GM23338 (cell line): ENCODE measurements at regions not wholly inside any gene's neighbourhood (a gene's known extent, or its start where the extent isn't known, plus 50 kb on each side); places are given as distances from the start of the nearest gene placed in this dataset.

ENCODE experiments used
- ATAC-seq: fragments of 200-7000 bp; cut with Tn5 transposase; 3 replicates; pipeline ENCODE4 v1.9.1; 2020
- DNase-seq: peaks from one replicate; pipeline ENCODE4 v3.0.0-alpha.2; 2015; ENCODE audit warnings: low spot score
- H2AFZ ChIP-seq: fragments of 200-600 bp; sonication (generic); 2 replicates; pipeline ENCODE4 v1.8.0; 2016; ENCODE audit warnings: antibody characterized with exemption, mild to moderate bottlenecking, moderate library complexity
- H3F3A ChIP-seq: fragments of 200-600 bp; sonication (generic); replicated peaks from 2 replicates; pipeline ENCODE4 v1.8.0; 2017; ENCODE audit warnings: antibody characterized with exemption, mixed run types, low read depth
- H3K27ac ChIP-seq: fragments of 200-600 bp; sonication (generic); 2 replicates; pipeline ENCODE4 v1.6.1; 2016; ENCODE audit warnings: low read depth
- H3K27me3 ChIP-seq: fragments of 200-600 bp; sonication (generic); 2 replicates; pipeline ENCODE4 v1.8.0; 2016; ENCODE audit warnings: mild to moderate bottlenecking, mixed run types, moderate library complexity; ENCODE audit not compliant: insufficient read depth
- H3K36me3 ChIP-seq: fragments of 200-600 bp; sonication (generic); 2 replicates; pipeline ENCODE4 v1.8.0; 2016; ENCODE audit warnings: mild to moderate bottlenecking; ENCODE audit not compliant: insufficient read depth
- H3K4me1 ChIP-seq: fragments of 200-600 bp; sonication (generic); 2 replicates; pipeline ENCODE4 v1.8.0; 2016; ENCODE audit warnings: mild to moderate bottlenecking, moderate library complexity; ENCODE audit not compliant: insufficient read depth
- H3K4me2 ChIP-seq: fragments of 200-600 bp; sonication (generic); 2 replicates; pipeline ENCODE4 v1.7.1; 2017; ENCODE audit warnings: mixed run types
- H3K4me3 ChIP-seq: fragments of 200-600 bp; sonication (generic); 2 replicates; pipeline ENCODE4 v1.6.1; 2016; ENCODE audit warnings: mixed run types
- H3K79me2 ChIP-seq: fragments of 200-600 bp; sonication (generic); replicated peaks from 2 replicates; pipeline ENCODE4 v1.8.0; 2017; ENCODE audit warnings: mild to moderate bottlenecking; ENCODE audit not compliant: insufficient read depth
- H3K9me2 ChIP-seq: fragments of 200-600 bp; sonication (generic); 2 replicates; pipeline ENCODE4 v1.8.0; 2017; ENCODE audit not compliant: insufficient read depth
- H4K20me1 ChIP-seq: fragments of 200-600 bp; sonication (generic); replicated peaks from 2 replicates; pipeline ENCODE4 v1.8.0; 2017; ENCODE audit warnings: mild to moderate bottlenecking; ENCODE audit not compliant: insufficient read depth
- H3K27ac Mint-ChIP-seq: 2 replicates; pipeline ENCODE4 v1.8.0; 2020; ENCODE audit warnings: inconsistent platforms, mild to moderate bottlenecking, moderate library complexity, mixed read lengths
- H3K27me3 Mint-ChIP-seq: 3 replicates; pipeline ENCODE4 v1.8.0; 2022; ENCODE audit warnings: low read depth, mild to moderate bottlenecking, moderate library complexity, mixed read lengths, inconsistent platforms; ENCODE audit not compliant: insufficient read depth, poor library complexity
- H3K36me3 Mint-ChIP-seq: 3 replicates; pipeline ENCODE4 v1.8.0; 2021; ENCODE audit warnings: low read depth, mild to moderate bottlenecking, inconsistent platforms, moderate library complexity, mixed read lengths
- H3K4me1 Mint-ChIP-seq: 3 replicates; pipeline ENCODE4 v1.8.0; 2020; ENCODE audit warnings: mild to moderate bottlenecking, inconsistent platforms, mixed read lengths
- H3K4me3 Mint-ChIP-seq: 3 replicates; pipeline ENCODE4 v1.8.0; 2021; ENCODE audit warnings: moderate library complexity, mild to moderate bottlenecking, inconsistent platforms, mixed read lengths
- H3K9me3 Mint-ChIP-seq: 3 replicates; pipeline ENCODE4 v1.8.0; 2020; ENCODE audit warnings: moderate library complexity, mild to moderate bottlenecking, inconsistent platforms, mixed read lengths
- CREB1 ChIP-seq: fragments of 250-450 bp; sonication (Bioruptor Pico); IDR thresholded peaks from 2 replicates; pipeline ENCODE4 v1.5.0; 2020; ENCODE audit warnings: low read depth, mild to moderate bottlenecking, moderate library complexity
- EZH2 ChIP-seq: fragments of 200-600 bp; sonication (generic); IDR thresholded peaks from one replicate; pipeline ENCODE4 v1.8.0; 2017; ENCODE audit warnings: antibody characterized with exemption, mild to moderate bottlenecking, low read depth; ENCODE audit not compliant: unreplicated experiment
- EZH2phosphoT487 ChIP-seq: fragments of 200-600 bp; sonication (generic); IDR thresholded peaks from one replicate; pipeline ENCODE4 v1.8.1; 2018; ENCODE audit warnings: antibody characterized with exemption; ENCODE audit not compliant: unreplicated experiment
- JUNB ChIP-seq: IDR thresholded peaks from one replicate; pipeline ENCODE4 v1.6.1; 2016; ENCODE audit warnings: antibody characterized with exemption; ENCODE audit not compliant: unreplicated experiment
- NANOG ChIP-seq: IDR thresholded peaks from 2 replicates; pipeline ENCODE4 v1.6.1; 2016; ENCODE audit warnings: antibody characterized with exemption, borderline replicate concordance
- POLR2AphosphoS5 ChIP-seq: IDR thresholded peaks from 2 replicates; pipeline ENCODE4 v1.6.1; 2016; ENCODE audit warnings: antibody characterized with exemption, low read depth
- STAT1 ChIP-seq: IDR thresholded peaks from one replicate; pipeline ENCODE4 v1.6.1; 2016; ENCODE audit warnings: antibody characterized with exemption; ENCODE audit not compliant: unreplicated experiment
- ZNF114 ChIP-seq: fragments of 250-450 bp; sonication (Bioruptor Pico); IDR thresholded peaks from 2 replicates; pipeline ENCODE4 v1.5.0; 2020; ENCODE audit warnings: mild to moderate bottlenecking, moderate library complexity
- ZNF331 ChIP-seq: fragments of 250-450 bp; sonication (Bioruptor Pico); IDR thresholded peaks from 2 replicates; pipeline ENCODE4 v1.5.0; 2020; ENCODE audit warnings: low read depth, mild to moderate bottlenecking, moderate library complexity
- TF ChIP-seq, protein P1 (sequence below): fragments of 250-450 bp; sonication (Bioruptor Pico); IDR thresholded peaks from 2 replicates; pipeline ENCODE4 v1.5.0; 2020; ENCODE audit warnings: mild to moderate bottlenecking, moderate library complexity
- TF ChIP-seq, protein P2 (sequence below), 2 experiments: fragments of 200-600 bp in 1 of 2; sonication (generic) in 1 of 2; conservative IDR thresholded peaks; 2 replicates each; pipeline versions ENCODE4 v1.5.1 to v1.6.1; 2016 to 2017; ENCODE audit warnings: antibody characterized with exemption in 2 of 2, low read depth in 2 of 2, mild to moderate bottlenecking in 2 of 2, moderate library complexity in 1 of 2
- TF ChIP-seq, protein P3 (sequence below): IDR thresholded peaks from 2 replicates; pipeline ENCODE4 v1.6.1; 2016; ENCODE audit warnings: antibody characterized with exemption
- TF ChIP-seq, protein P4 (sequence below): IDR thresholded peaks from one replicate; pipeline ENCODE4 v1.6.1; 2018; ENCODE audit warnings: antibody characterized with exemption; ENCODE audit not compliant: unreplicated experiment

DNA sequence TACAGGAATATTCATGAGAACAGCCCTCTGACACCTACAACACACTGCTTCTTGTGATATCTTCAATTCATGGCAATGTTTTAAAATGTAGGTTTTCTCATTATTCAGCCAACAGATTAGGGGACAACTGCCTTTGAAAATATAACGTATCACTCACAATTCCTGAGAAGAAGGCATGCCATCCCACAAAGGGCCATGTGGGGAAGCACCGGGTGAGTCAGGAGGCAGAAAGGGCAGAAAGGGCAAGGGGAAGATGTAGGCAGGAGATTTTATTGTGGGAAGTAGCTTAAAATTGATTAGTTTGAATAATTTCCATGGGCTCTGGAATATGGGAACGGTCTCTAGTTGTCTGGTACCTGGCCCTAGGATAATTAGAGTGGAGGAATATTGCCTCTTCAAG lies 165.7 kb downstream of the HHIPL2 start:
- no peaks in the 10 kb centered on the region for H3K36me3 Mint-ChIP-seq
- no peak overlapping the region for H3K4me3 ChIP-seq
- H3K27me3 Mint-ChIP-seq = no peaks in the 10 kb centered on the region
- no peak overlapping the region for H2AFZ ChIP-seq
- no peak for TF ChIP-seq ZNF114 (CRISPR knock-in tag)
- TF ChIP-seq, protein P1, sequence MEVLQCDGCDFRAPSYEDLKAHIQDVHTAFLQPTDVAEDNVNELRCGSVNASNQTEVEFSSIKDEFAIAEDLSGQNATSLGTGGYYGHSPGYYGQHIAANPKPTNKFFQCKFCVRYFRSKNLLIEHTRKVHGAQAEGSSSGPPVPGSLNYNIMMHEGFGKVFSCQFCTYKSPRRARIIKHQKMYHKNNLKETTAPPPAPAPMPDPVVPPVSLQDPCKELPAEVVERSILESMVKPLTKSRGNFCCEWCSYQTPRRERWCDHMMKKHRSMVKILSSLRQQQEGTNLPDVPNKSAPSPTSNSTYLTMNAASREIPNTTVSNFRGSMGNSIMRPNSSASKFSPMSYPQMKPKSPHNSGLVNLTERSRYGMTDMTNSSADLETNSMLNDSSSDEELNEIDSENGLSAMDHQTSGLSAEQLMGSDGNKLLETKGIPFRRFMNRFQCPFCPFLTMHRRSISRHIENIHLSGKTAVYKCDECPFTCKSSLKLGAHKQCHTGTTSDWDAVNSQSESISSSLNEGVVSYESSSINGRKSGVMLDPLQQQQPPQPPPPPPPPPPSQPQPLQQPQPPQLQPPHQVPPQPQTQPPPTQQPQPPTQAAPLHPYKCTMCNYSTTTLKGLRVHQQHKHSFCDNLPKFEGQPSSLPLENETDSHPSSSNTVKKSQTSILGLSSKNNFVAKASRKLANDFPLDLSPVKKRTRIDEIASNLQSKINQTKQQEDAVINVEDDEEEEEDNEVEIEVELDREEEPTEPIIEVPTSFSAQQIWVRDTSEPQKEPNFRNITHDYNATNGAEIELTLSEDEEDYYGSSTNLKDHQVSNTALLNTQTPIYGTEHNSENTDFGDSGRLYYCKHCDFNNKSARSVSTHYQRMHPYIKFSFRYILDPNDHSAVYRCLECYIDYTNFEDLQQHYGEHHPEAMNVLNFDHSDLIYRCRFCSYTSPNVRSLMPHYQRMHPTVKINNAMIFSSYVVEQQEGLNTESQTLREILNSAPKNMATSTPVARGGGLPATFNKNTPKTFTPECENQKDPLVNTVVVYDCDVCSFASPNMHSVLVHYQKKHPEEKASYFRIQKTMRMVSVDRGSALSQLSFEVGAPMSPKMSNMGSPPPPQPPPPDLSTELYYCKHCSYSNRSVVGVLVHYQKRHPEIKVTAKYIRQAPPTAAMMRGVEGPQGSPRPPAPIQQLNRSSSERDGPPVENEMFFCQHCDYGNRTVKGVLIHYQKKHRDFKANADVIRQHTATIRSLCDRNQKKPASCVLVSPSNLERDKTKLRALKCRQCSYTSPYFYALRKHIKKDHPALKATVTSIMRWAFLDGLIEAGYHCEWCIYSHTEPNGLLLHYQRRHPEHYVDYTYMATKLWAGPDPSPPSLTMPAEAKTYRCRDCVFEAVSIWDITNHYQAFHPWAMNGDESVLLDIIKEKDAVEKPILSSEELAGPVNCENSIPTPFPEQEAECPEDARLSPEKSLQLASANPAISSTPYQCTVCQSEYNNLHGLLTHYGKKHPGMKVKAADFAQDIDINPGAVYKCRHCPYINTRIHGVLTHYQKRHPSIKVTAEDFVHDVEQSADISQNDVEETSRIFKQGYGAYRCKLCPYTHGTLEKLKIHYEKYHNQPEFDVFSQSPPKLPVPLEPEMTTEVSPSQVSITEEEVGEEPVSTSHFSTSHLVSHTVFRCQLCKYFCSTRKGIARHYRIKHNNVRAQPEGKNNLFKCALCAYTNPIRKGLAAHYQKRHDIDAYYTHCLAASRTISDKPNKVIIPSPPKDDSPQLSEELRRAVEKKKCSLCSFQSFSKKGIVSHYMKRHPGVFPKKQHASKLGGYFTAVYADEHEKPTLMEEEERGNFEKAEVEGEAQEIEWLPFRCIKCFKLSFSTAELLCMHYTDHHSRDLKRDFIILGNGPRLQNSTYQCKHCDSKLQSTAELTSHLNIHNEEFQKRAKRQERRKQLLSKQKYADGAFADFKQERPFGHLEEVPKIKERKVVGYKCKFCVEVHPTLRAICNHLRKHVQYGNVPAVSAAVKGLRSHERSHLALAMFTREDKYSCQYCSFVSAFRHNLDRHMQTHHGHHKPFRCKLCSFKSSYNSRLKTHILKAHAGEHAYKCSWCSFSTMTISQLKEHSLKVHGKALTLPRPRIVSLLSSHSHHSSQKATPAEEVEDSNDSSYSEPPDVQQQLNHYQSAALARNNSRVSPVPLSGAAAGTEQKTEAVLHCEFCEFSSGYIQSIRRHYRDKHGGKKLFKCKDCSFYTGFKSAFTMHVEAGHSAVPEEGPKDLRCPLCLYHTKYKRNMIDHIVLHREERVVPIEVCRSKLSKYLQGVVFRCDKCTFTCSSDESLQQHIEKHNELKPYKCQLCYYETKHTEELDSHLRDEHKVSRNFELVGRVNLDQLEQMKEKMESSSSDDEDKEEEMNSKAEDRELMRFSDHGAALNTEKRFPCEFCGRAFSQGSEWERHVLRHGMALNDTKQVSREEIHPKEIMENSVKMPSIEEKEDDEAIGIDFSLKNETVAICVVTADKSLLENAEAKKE (CRISPR knock-in tag) = no peak
- TF ChIP-seq, protein P2, sequence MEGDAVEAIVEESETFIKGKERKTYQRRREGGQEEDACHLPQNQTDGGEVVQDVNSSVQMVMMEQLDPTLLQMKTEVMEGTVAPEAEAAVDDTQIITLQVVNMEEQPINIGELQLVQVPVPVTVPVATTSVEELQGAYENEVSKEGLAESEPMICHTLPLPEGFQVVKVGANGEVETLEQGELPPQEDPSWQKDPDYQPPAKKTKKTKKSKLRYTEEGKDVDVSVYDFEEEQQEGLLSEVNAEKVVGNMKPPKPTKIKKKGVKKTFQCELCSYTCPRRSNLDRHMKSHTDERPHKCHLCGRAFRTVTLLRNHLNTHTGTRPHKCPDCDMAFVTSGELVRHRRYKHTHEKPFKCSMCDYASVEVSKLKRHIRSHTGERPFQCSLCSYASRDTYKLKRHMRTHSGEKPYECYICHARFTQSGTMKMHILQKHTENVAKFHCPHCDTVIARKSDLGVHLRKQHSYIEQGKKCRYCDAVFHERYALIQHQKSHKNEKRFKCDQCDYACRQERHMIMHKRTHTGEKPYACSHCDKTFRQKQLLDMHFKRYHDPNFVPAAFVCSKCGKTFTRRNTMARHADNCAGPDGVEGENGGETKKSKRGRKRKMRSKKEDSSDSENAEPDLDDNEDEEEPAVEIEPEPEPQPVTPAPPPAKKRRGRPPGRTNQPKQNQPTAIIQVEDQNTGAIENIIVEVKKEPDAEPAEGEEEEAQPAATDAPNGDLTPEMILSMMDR (conservative IDR thresholded peaks at IDR 0.05; ENCODE audit: low read depth in 2 of 2) = no peak
- no peak for TF ChIP-seq JUNB
- no peak for TF ChIP-seq CREB1 (CRISPR knock-in tag)
- TF ChIP-seq NANOG = no peak
- TF ChIP-seq, protein P3, sequence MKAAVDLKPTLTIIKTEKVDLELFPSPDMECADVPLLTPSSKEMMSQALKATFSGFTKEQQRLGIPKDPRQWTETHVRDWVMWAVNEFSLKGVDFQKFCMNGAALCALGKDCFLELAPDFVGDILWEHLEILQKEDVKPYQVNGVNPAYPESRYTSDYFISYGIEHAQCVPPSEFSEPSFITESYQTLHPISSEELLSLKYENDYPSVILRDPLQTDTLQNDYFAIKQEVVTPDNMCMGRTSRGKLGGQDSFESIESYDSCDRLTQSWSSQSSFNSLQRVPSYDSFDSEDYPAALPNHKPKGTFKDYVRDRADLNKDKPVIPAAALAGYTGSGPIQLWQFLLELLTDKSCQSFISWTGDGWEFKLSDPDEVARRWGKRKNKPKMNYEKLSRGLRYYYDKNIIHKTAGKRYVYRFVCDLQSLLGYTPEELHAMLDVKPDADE = no peak
- TF ChIP-seq, protein P4, sequence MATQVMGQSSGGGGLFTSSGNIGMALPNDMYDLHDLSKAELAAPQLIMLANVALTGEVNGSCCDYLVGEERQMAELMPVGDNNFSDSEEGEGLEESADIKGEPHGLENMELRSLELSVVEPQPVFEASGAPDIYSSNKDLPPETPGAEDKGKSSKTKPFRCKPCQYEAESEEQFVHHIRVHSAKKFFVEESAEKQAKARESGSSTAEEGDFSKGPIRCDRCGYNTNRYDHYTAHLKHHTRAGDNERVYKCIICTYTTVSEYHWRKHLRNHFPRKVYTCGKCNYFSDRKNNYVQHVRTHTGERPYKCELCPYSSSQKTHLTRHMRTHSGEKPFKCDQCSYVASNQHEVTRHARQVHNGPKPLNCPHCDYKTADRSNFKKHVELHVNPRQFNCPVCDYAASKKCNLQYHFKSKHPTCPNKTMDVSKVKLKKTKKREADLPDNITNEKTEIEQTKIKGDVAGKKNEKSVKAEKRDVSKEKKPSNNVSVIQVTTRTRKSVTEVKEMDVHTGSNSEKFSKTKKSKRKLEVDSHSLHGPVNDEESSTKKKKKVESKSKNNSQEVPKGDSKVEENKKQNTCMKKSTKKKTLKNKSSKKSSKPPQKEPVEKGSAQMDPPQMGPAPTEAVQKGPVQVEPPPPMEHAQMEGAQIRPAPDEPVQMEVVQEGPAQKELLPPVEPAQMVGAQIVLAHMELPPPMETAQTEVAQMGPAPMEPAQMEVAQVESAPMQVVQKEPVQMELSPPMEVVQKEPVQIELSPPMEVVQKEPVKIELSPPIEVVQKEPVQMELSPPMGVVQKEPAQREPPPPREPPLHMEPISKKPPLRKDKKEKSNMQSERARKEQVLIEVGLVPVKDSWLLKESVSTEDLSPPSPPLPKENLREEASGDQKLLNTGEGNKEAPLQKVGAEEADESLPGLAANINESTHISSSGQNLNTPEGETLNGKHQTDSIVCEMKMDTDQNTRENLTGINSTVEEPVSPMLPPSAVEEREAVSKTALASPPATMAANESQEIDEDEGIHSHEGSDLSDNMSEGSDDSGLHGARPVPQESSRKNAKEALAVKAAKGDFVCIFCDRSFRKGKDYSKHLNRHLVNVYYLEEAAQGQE = no peak
- no peak for TF ChIP-seq POLR2AphosphoS5
- TF ChIP-seq ZNF331 (CRISPR knock-in tag) = no peak
- TF ChIP-seq STAT1 = no peak
- TF ChIP-seq EZH2phosphoT487 = no peak
- no peak for TF ChIP-seq EZH2
- peaks cover 2% of the 10 kb centered on the region; the same call in 1 of the 3 replicates for H3K9me3 Mint-ChIP-seq
- H3K4me2 ChIP-seq = no peak overlapping the region
- no peaks in the 10 kb centered on the region for H3F3A ChIP-seq
- H3K4me1 ChIP-seq = no peaks in the 10 kb centered on the region
- H3K4me3 Mint-ChIP-seq = no peak overlapping the region
- 0 out of 2 replicates have a peak, but pooled peaks cover 4% of the 10 kb centered on the region for H3K9me2 ChIP-seq
- H3K79me2 ChIP-seq = no peaks in the 10 kb centered on the region
- ATAC-seq (no peak), DNase-seq (no peak)
- no peaks in the 10 kb centered on the region for H4K20me1 ChIP-seq
- no peaks in the 10 kb centered on the region for H3K4me1 Mint-ChIP-seq
- no peak overlapping the region for H3K27ac ChIP-seq
- no peak overlapping the region for H3K27ac Mint-ChIP-seq
- no peaks in the 10 kb centered on the region for H3K27me3 ChIP-seq
- no peaks in the 10 kb centered on the region for H3K36me3 ChIP-seq
